GM12878 (cell line): ENCODE measurements at regions not wholly inside any gene's neighbourhood (a gene's known extent, or its start where the extent isn't known, plus 50 kb on each side); places are given as distances from the start of the nearest gene placed in this dataset.

Experiments used
- ATAC-seq: fragments of 200-7000 bp; cut with Tn5 transposase; 3 replicates; pipeline ENCODE4 v1.9.1; 2020; ENCODE audit warnings: mild to moderate bottlenecking, moderate library complexity
- BruUV-seq: library from RNA; stranded (reverse); fragments of 400-500 nt; replicated peaks from 2 replicates; lab custom pipeline; 2021; lab: Mats Ljungman, UMichigan
- CTCF ChIA-PET: fragments of 300-600 bp; sonication (Branson Sonifier 250); formaldehyde crosslinking; extraction: SDS; loops from one replicate; lab custom pipeline; 2021; ENCODE audit warnings: inconsistent platforms; lab: Yijun Ruan, JAX
- POLR2A ChIA-PET: fragments of 350-600 bp; formaldehyde crosslinking; extraction: SDS; loops from one replicate; lab custom pipeline; 2021; ENCODE audit warnings: inconsistent platforms; lab: Charles Lee
- RAD21 ChIA-PET: fragments of 300-600 bp; sonication (Branson Sonifier 250); formaldehyde crosslinking; loops from one replicate; lab custom pipeline; 2023; ENCODE audit warnings: antibody characterized with exemption; ENCODE audit not compliant: unreplicated experiment; lab: Charles Lee
- SMC1A ChIA-PET: fragments of 300-600 bp; sonication (Branson Sonifier 250); formaldehyde crosslinking; loops from one replicate; lab custom pipeline; 2023; ENCODE audit not compliant: unreplicated experiment, uncharacterized antibody; lab: Charles Lee
- DNase-seq: peaks from one replicate; pipeline ENCODE4 v3.0.0-alpha.2; 2011; ENCODE audit warnings: low read depth, low spot score
- FAIRE-seq: peaks from 3 replicates; lab custom pipeline; 2011; peaks lifted over from hg19 to GRCh38; lab: Jason Lieb, UNC
- H2AFZ ChIP-seq: 2 replicates; pipeline ENCODE4 v1.6.0; 2011; ENCODE audit warnings: low read depth, low read length, control low read depth; ENCODE audit not compliant: control insufficient read depth
- H3K27ac ChIP-seq: 2 replicates; pipeline ENCODE4 v1.5.1; 2011; ENCODE audit warnings: control low read depth; ENCODE audit not compliant: control insufficient read depth, insufficient read depth
- H3K27me3 ChIP-seq, 2 experiments: replicated peaks in 1 of 2; 2 replicates each; pipeline versions ENCODE4 v1.6.0 to v1.6.1; 2011; ENCODE audit warnings: low read length in 1 of 2; ENCODE audit not compliant: control insufficient read depth in 2 of 2, insufficient read depth in 2 of 2
- H3K36me3 ChIP-seq, 2 experiments: 2 replicates each; pipeline ENCODE4 v1.5.1; 2011; ENCODE audit warnings: low read length in 1 of 2; ENCODE audit not compliant: control insufficient read depth in 2 of 2, insufficient read depth in 2 of 2
- H3K4me1 ChIP-seq: 2 replicates; pipeline ENCODE4 v1.6.1; 2011; ENCODE audit warnings: mild to moderate bottlenecking, low read length, moderate library complexity, mixed read lengths; ENCODE audit not compliant: control insufficient read depth, insufficient read depth
- H3K4me2 ChIP-seq: 2 replicates; pipeline ENCODE4 v1.6.0; 2011; ENCODE audit warnings: control low read depth; ENCODE audit not compliant: control insufficient read depth, insufficient read depth
- H3K4me3 ChIP-seq: fragments of 200-600 bp; sonication (generic); 2 replicates; pipeline ENCODE4 v1.5.1; 2016
- H3K79me2 ChIP-seq: 2 replicates; pipeline ENCODE4 v1.6.0; 2011; ENCODE audit warnings: low read length; ENCODE audit not compliant: control insufficient read depth, insufficient read depth
- H3K9ac ChIP-seq: 2 replicates; pipeline ENCODE4 v1.8.0; 2011; ENCODE audit warnings: low read length, control low read depth, mixed read lengths; ENCODE audit not compliant: control insufficient read depth, insufficient read depth
- H3K9me3 ChIP-seq: replicated peaks from 3 replicates; pipeline ENCODE4 v1.5.1; 2011; ENCODE audit warnings: mild to moderate bottlenecking, low read length; ENCODE audit not compliant: control insufficient read depth, insufficient read depth
- H4K20me1 ChIP-seq: 2 replicates; pipeline ENCODE4 v1.6.0; 2011; ENCODE audit not compliant: control insufficient read depth, insufficient read depth
- ATF7 ChIP-seq: fragments of 450-650 bp; IDR thresholded peaks from 2 replicates; pipeline ENCODE4 v1.6.1; 2016; ENCODE audit warnings: low read depth, mild to moderate bottlenecking
- BMI1 ChIP-seq: fragments of 450-650 bp; IDR thresholded peaks from 2 replicates; pipeline ENCODE4 v1.6.1; 2016; ENCODE audit warnings: mild to moderate bottlenecking, moderate library complexity, borderline replicate concordance
- CBX5 ChIP-seq: sonication (generic); IDR thresholded peaks from 2 replicates; pipeline ENCODE4 v1.6.1; 2016; ENCODE audit warnings: low read depth, moderate library complexity, mild to moderate bottlenecking, inconsistent platforms
- CREB1 ChIP-seq: IDR thresholded peaks from 2 replicates; pipeline ENCODE4 v1.6.1; 2012; ENCODE audit warnings: low read depth, mild to moderate bottlenecking, inconsistent platforms
- PKNOX1 ChIP-seq: fragments of 450-650 bp; IDR thresholded peaks from 2 replicates; pipeline ENCODE4 v1.6.1; 2016; ENCODE audit warnings: mild to moderate bottlenecking
- POLR2A ChIP-seq: IDR thresholded peaks from 2 replicates; pipeline ENCODE4 v1.6.1; 2011; ENCODE audit warnings: low read depth, mild to moderate bottlenecking, low read length
- WGBS: methylation state at CpG from one replicate; pipeline ENCODE4 v1.1.6; 2016; ENCODE audit warnings: low lambda C conversion rate; ENCODE audit not compliant: insufficient replicate concordance, insufficient coverage; ENCODE audit errors: missing lambda C conversion rate; 5-methylcytosine and 5-hydroxymethylcytosine counted together
- in situ Hi-C: fragments of 300-500 bp; cut with MboI; formaldehyde crosslinking; loops from 9 replicates; pipeline ENCODE4 v1.14.3; 2018; ENCODE audit warnings: mixed read lengths
- intact Hi-C: fragments of 100-400 bp; cut with micrococcal nuclease; formaldehyde crosslinking; loops from one replicate; pipeline ENCODE4 v1.14.2; 2022; ENCODE audit not compliant: unreplicated experiment

GRCh38 chr10:65611592-65611991 lies 1314.2 kb upstream of the LRRTM3 start:
- Histone ChIP-seq H3K4me3 (no peak overlapping the region), H3K4me1 (no peaks in the 10 kb centered on the region), H3K27ac (no peak overlapping the region), H3K27me3 (no peaks in the 10 kb centered on the region), H4K20me1 (no peaks in the 10 kb centered on the region), H3K36me3 (no peaks in the 10 kb centered on the region), H3K4me2 (no peak overlapping the region), H3K79me2 (no peaks in the 10 kb centered on the region), H3K9ac (no peak overlapping the region), H2AFZ (no peak overlapping the region), H3K9me3 (no peaks in the 10 kb centered on the region; the same call in 2 of the 3 replicates)
- intact Hi-C loops (no loop called here), in situ Hi-C loops (no loop called here)
- 49% methylated on average over 2 of the region's 2 CpGs for WGBS
- ChIA-PET POLR2A (no interaction called here), RAD21 (interaction anchor here (1.3 kb wide), 1 partner anchor 9 kb away, joined by 3 read pairs; no protein-coding TSS in a partner anchor), SMC1A (interaction anchor here (1.4 kb wide), 1 partner anchor 14 kb away, joined by 3 read pairs; no protein-coding TSS in a partner anchor), CTCF (interaction anchor here (0.9 to 1.2 kb wide), 2 partner anchors 15 to 18 kb away, joined by 3 to 4 read pairs; no protein-coding TSS in a partner anchor)
- no peak for FAIRE-seq
- no TSS peak for BruUV-seq
- no peak for DNase-seq
- TF ChIP-seq CBX5 (no peak), PKNOX1 (no peak), ATF7 (no peak), POLR2A (no peak), CREB1 (no peak)
- ATAC-seq, result no peak

GRCh38 chr10:65614956-65615565 lies 1310.8 kb upstream of the LRRTM3 start:
- DNase-seq (no peak), FAIRE-seq (no peak), ATAC-seq (no peak)
- H3K4me3 ChIP-seq, result no peak overlapping the region
- WGBS, result 16% methylated on average over 2 of the region's 2 CpGs
- in situ Hi-C loops, result no loop called here
- no peak overlapping the region for H3K4me2 ChIP-seq
- no peaks in the 10 kb centered on the region for H3K4me1 ChIP-seq
- TF ChIP-seq BMI1 (no peak), CBX5 (0 out of 2 replicates have a peak, but pooled peaks have one; percentile 21)
- ChIA-PET CTCF (no interaction called here), RAD21 (no interaction called here), SMC1A (no interaction called here), POLR2A (no interaction called here)
- no peaks in the 10 kb centered on the region for H4K20me1 ChIP-seq
- H2AFZ ChIP-seq, result no peak overlapping the region
- BruUV-seq, result no TSS peak
- H3K9ac ChIP-seq, result no peak overlapping the region
- intact Hi-C loops, result no loop called here
- H3K9me3 ChIP-seq, result no peaks in the 10 kb centered on the region; the same call in 2 of the 3 replicates
- no peaks in the 10 kb centered on the region for H3K27me3 ChIP-seq
- no peak overlapping the region for H3K27ac ChIP-seq
- no peaks in the 10 kb centered on the region for H3K79me2 ChIP-seq
- H3K36me3 ChIP-seq, result no peaks in the 10 kb centered on the region
